Hepatocyte (in vitro differentiated cells): ENCODE measurements at regions not wholly inside any gene's neighbourhood (a gene's known extent, or its start where the extent isn't known, plus 50 kb on each side); places are given as distances from the start of the nearest gene placed in this dataset.

ENCODE experiments used
- DNase-seq: peaks from one replicate; pipeline ENCODE4 v3.0.0-alpha.2; 2016; ENCODE audit warnings: low spot score
- H2AFZ ChIP-seq: fragments of 200-600 bp; sonication (generic); 2 replicates; pipeline ENCODE4 v1.6.0; 2016; ENCODE audit warnings: antibody characterized with exemption, mild to moderate bottlenecking
- H3K27ac ChIP-seq: fragments of 200-600 bp; sonication (generic); 2 replicates; pipeline ENCODE4 v1.5.1; 2016; ENCODE audit warnings: mild to moderate bottlenecking
- H3K27me3 ChIP-seq: fragments of 200-600 bp; sonication (generic); 2 replicates; pipeline ENCODE4 v1.6.1; 2016
- H3K36me3 ChIP-seq: fragments of 200-600 bp; sonication (generic); replicated peaks from 2 replicates; pipeline ENCODE4 v1.5.1; 2016; ENCODE audit warnings: low read depth; ENCODE audit not compliant: insufficient read depth
- H3K4me1 ChIP-seq: fragments of 200-600 bp; sonication (generic); 2 replicates; pipeline ENCODE4 v1.5.1; 2016; ENCODE audit warnings: mild to moderate bottlenecking, moderate library complexity; ENCODE audit not compliant: insufficient read depth
- H3K4me2 ChIP-seq: fragments of 200-600 bp; sonication (generic); 2 replicates; pipeline ENCODE4 v1.6.0; 2016
- H3K4me3 ChIP-seq: fragments of 200-600 bp; sonication (generic); 2 replicates; pipeline ENCODE4 v1.5.1; 2016; ENCODE audit warnings: mild to moderate bottlenecking
- H3K79me2 ChIP-seq: fragments of 200-600 bp; sonication (generic); 2 replicates; pipeline ENCODE4 v1.6.0; 2017; ENCODE audit warnings: mild to moderate bottlenecking
- H3K9me2 ChIP-seq: fragments of 200-600 bp; sonication (generic); replicated peaks from 2 replicates; pipeline ENCODE4 v1.6.0; 2017; ENCODE audit warnings: mild to moderate bottlenecking; ENCODE audit not compliant: insufficient read depth
- H3K9me3 ChIP-seq: fragments of 200-600 bp; sonication (generic); 2 replicates; pipeline ENCODE4 v1.5.1; 2016; ENCODE audit warnings: low read depth, mild to moderate bottlenecking
- H4K20me1 ChIP-seq: fragments of 200-600 bp; sonication (generic); 2 replicates; pipeline ENCODE4 v1.6.0; 2016; ENCODE audit warnings: mild to moderate bottlenecking; ENCODE audit not compliant: insufficient read depth, poor library complexity, severe bottlenecking
- EZH2 ChIP-seq: fragments of 200-600 bp; sonication (generic); IDR thresholded peaks from 2 replicates; pipeline ENCODE4 v1.6.1; 2016; ENCODE audit warnings: antibody characterized with exemption, mild to moderate bottlenecking, borderline replicate concordance
- EZH2phosphoT487 ChIP-seq: fragments of 200-600 bp; sonication (generic); IDR thresholded peaks from one replicate; pipeline ENCODE4 v1.6.1; 2018; ENCODE audit warnings: antibody characterized with exemption, mild to moderate bottlenecking, low read depth, moderate library complexity; ENCODE audit not compliant: unreplicated experiment, severe bottlenecking
- WGBS: methylation state at CpG from one replicate; pipeline ENCODE4 v1.1.6; 2016; ENCODE audit warnings: low lambda C conversion rate; ENCODE audit errors: missing lambda C conversion rate; 5-methylcytosine and 5-hydroxymethylcytosine counted together
- TF ChIP-seq, protein P1 (sequence below): fragments of 200-600 bp; sonication (generic); IDR thresholded peaks from 2 replicates; pipeline ENCODE4 v1.5.1; 2016; ENCODE audit warnings: antibody characterized with exemption, mild to moderate bottlenecking; ENCODE audit not compliant: poor library complexity

DNA sequence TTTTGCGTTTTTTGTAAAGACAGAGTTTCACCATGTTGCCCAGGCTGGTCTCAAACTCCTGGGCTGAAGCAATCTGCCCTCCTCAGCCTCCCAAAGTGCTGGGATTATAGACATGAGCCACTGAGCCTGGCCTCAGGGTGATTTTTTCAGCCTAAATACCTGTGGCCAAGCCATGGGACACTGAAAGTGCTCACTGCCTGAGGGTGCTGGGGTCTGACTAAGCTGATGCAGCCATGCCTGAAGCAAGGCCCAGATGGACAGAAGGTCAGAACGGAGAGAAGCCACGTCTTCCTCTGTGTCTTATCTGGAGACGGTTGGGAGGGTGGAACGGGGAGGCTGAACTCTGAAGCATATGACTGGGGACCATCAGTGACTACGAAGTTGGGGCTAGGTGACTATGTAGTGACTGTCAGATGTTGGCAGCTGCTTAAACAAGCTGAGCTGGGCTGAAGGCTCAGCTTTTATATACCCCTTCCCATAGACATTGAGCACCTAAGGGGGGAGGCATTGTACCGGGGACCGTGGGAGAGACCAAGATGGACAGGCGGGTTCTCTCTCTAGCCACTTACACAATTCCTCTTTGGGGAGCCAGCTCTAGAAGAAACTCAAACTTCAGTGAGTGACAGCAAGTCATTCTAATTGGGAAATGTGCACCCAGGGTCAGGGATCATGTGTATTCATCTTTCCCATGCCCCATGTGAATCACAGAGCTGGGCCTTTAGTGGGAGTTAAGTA is 73.3 kb upstream of the HABP2 start:
- TF ChIP-seq EZH2 = no peak
- TF ChIP-seq, protein P1, sequence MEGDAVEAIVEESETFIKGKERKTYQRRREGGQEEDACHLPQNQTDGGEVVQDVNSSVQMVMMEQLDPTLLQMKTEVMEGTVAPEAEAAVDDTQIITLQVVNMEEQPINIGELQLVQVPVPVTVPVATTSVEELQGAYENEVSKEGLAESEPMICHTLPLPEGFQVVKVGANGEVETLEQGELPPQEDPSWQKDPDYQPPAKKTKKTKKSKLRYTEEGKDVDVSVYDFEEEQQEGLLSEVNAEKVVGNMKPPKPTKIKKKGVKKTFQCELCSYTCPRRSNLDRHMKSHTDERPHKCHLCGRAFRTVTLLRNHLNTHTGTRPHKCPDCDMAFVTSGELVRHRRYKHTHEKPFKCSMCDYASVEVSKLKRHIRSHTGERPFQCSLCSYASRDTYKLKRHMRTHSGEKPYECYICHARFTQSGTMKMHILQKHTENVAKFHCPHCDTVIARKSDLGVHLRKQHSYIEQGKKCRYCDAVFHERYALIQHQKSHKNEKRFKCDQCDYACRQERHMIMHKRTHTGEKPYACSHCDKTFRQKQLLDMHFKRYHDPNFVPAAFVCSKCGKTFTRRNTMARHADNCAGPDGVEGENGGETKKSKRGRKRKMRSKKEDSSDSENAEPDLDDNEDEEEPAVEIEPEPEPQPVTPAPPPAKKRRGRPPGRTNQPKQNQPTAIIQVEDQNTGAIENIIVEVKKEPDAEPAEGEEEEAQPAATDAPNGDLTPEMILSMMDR = no peak
- no peak for TF ChIP-seq EZH2phosphoT487

DNA sequence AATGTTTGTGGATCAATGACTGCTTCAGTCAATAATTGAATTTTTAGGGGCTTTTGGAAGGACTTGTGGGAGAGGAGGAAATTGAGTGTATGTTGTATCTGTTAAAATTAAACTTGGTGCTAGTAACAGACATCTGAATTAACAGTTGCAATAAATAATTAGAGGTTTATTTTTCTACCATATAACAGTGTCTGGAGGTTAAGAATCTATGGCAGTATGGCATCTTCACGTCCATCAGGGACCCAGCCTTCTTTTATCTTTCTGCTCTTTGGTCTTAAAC is 72.8 kb upstream of the HABP2 start:
- Histone ChIP-seq H3K4me1 (peaks cover 7% of the 10 kb centered on the region), H4K20me1 (no peaks in the 10 kb centered on the region), H3K27ac (no peak overlapping the region), H3K9me3 (peaks cover 11% of the 10 kb centered on the region), H2AFZ (no peak overlapping the region), H3K27me3 (no peaks in the 10 kb centered on the region), H3K4me3 (no peak overlapping the region), H3K9me2 (no peaks in the 10 kb centered on the region), H3K79me2 (no peaks in the 10 kb centered on the region), H3K36me3 (no peaks in the 10 kb centered on the region), H3K4me2 (no peak overlapping the region)
- TF ChIP-seq EZH2 = no peak
- TF ChIP-seq, protein P1 = no peak
- no peak for TF ChIP-seq EZH2phosphoT487
- DNase-seq = no peak
- WGBS = 19% methylated on average over 1 of the region's 1 CpG

More for the DNA sequence above, 73.3 kb upstream of the HABP2 start:
- Histone ChIP-seq H3K4me2 (no peak overlapping the region), H3K27me3 (no peaks in the 10 kb centered on the region), H3K27ac (no peak overlapping the region), H3K9me2 (no peaks in the 10 kb centered on the region), H3K9me3 (peaks cover 11% of the 10 kb centered on the region), H2AFZ (no peak overlapping the region), H4K20me1 (no peaks in the 10 kb centered on the region), H3K79me2 (no peaks in the 10 kb centered on the region), H3K4me3 (no peak overlapping the region), H3K36me3 (no peaks in the 10 kb centered on the region), H3K4me1 (peaks cover 8% of the 10 kb centered on the region)
- WGBS = 86% methylated on average over 9 of the region's 9 CpGs
- DNase-seq = no peak

DNA sequence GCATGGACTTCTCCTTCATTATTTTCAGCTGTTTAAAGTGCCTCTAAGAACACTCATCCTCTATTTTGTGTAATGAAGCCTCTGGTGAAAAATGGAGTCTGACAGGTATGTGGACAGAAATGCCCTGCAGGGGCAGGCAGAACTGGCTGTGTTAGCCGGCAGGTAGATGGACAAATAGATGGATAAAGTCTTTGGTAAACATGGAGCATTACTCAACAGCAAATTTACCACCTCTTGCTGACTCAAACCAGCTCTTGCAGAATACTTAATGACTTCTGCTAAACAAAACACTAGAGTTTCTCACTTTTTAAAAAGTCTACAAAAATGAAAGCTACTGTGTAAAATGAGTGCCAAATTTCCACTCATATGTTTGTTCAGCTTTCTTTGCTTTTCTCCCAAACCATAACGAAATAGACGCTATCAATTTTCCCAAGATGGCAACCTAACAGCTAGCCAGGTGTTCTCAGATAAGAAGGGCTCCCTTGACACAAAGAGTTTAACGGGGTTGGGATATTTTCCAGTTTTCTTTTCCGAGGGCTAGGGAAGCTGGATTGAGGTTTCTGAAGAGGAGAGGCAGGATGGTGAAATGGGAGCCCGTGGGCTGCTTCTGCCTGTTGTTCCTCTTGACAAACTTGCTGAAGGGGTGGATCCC is 71.9 kb upstream of the HABP2 start:
- no peak for DNase-seq
- no peaks in the 10 kb centered on the region for H3K9me2 ChIP-seq
- H4K20me1 ChIP-seq = no peaks in the 10 kb centered on the region
- H3K27me3 ChIP-seq = no peaks in the 10 kb centered on the region
- no peaks in the 10 kb centered on the region for H3K36me3 ChIP-seq
- no peak overlapping the region for H3K4me3 ChIP-seq
- H3K79me2 ChIP-seq = no peaks in the 10 kb centered on the region
- 79% methylated on average over 6 of the region's 6 CpGs for WGBS
- H3K4me1 ChIP-seq = no peaks in the 10 kb centered on the region
- H3K27ac ChIP-seq = no peak overlapping the region
- TF ChIP-seq EZH2phosphoT487 = no peak
- TF ChIP-seq, protein P1 = no peak
- TF ChIP-seq EZH2 = no peak
- no peak overlapping the region for H3K4me2 ChIP-seq
- peaks cover 11% of the 10 kb centered on the region for H3K9me3 ChIP-seq
- no peak overlapping the region for H2AFZ ChIP-seq
